ENCODE measurements at regions not wholly inside any gene's neighbourhood (a gene's known extent, or its start where the extent isn't known, plus 50 kb on each side); places are given as distances from the start of the nearest gene placed in this dataset.

DNA sequence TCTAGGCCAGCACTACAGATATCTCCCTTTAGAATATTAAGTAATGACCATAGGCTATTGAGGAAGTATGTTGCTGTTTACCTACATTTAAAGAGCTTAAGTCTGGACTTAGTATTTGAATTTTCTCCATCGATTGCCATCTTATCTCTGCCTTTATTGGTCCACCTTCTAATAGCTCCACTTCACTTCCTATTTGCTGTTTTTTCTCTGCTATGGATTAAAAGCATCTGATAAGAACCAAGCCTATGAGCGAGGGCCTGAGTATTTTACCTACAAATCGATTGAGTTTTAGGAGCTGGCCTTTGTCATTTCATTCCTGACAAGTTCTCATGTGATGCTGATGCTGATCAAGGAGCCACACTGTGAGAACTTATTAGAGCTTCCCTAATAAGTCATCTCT is 52.6 kb upstream of the AKAP13 start:
- TF ChIP-seq, protein P1, sequence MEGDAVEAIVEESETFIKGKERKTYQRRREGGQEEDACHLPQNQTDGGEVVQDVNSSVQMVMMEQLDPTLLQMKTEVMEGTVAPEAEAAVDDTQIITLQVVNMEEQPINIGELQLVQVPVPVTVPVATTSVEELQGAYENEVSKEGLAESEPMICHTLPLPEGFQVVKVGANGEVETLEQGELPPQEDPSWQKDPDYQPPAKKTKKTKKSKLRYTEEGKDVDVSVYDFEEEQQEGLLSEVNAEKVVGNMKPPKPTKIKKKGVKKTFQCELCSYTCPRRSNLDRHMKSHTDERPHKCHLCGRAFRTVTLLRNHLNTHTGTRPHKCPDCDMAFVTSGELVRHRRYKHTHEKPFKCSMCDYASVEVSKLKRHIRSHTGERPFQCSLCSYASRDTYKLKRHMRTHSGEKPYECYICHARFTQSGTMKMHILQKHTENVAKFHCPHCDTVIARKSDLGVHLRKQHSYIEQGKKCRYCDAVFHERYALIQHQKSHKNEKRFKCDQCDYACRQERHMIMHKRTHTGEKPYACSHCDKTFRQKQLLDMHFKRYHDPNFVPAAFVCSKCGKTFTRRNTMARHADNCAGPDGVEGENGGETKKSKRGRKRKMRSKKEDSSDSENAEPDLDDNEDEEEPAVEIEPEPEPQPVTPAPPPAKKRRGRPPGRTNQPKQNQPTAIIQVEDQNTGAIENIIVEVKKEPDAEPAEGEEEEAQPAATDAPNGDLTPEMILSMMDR (IDR thresholded peaks at IDR 0.05): no peak
- no peak for TF ChIP-seq POLR2AphosphoS5 (IDR thresholded peaks at IDR 0.05; ENCODE audit: insufficient read depth in 1 of 2, low read depth in 1 of 2)
